Stimulated activated CD4-positive, alpha-beta T cell treated with anti-CD3 and anti-CD28 coated beads, TNF-alpha, amount 100 ng/mL, for 24 hours (primary cell): ENCODE measurements at regions not wholly inside any gene's neighbourhood (a gene's known extent, or its start where the extent isn't known, plus 50 kb on each side); places are given as distances from the start of the nearest gene placed in this dataset.

ENCODE experiments used
- DNase-seq, 3 experiments: peaks; one replicate each; pipeline ENCODE4 v3.0.0-alpha.2; 2020; ENCODE audit warnings: low read depth in 3 of 3

GRCh38 chr1:37389327-37389726 lies 85.1 kb upstream of the ZC3H12A start:
- no peak for DNase-seq

DNA sequence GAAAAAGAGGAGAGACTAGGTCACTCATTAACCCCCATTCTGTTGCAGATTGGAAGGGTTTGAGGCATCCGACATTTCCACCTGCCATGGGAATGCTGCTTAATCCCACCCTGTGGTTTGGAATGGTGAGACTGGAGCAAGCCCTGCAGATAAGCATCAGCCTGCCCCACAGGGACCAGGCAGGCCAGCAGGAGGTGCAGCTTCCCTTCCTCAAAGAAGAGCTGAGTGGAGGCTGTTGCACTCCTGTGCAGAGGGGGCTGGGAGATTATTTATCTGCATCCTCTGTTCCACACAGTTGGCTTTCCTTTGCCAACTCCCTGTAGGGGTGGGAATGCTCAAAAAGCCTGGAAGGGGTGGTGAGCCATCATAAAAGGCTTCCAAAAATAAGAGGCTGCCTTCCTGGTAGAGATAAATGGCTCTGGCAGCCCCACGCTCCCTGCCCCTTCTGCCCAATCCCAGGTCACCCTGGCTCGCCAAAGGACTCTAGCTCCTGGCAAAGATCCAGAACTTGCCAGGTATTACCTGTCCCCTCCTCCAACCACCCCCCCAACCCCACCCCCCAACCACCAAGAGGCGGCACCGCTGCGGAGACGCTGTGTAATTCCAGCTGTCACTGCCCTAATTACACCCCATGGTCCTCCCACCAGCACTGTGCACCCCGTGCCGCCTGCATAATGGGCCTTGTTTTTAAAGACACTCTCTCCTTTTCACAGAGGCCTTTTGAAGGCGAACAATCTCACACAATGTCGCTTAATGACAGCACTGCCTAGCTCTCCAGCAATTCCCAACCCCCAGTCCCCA lies 83.0 kb upstream of the ZC3H12A start:
- no peak for DNase-seq

DNA sequence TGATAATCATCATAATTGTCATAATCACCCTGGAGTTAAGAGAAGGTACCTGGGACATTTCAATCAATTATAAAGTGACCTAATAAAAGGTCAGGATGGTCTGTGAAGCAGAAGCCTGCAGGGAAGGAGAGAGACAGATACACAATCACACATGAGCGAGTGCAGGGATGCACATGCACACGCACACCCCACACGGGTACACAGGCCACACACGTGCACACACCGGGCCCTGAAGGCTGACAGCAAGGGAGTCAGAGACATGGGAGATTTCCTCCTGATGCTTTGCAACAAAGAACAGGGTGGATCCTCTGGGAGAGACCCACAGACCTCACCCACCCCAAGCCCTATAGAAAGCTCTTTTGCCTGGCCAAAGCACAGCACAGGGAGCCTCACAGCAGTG lies 82.3 kb upstream of the ZC3H12A start:
- DNase-seq = no peak

DNA sequence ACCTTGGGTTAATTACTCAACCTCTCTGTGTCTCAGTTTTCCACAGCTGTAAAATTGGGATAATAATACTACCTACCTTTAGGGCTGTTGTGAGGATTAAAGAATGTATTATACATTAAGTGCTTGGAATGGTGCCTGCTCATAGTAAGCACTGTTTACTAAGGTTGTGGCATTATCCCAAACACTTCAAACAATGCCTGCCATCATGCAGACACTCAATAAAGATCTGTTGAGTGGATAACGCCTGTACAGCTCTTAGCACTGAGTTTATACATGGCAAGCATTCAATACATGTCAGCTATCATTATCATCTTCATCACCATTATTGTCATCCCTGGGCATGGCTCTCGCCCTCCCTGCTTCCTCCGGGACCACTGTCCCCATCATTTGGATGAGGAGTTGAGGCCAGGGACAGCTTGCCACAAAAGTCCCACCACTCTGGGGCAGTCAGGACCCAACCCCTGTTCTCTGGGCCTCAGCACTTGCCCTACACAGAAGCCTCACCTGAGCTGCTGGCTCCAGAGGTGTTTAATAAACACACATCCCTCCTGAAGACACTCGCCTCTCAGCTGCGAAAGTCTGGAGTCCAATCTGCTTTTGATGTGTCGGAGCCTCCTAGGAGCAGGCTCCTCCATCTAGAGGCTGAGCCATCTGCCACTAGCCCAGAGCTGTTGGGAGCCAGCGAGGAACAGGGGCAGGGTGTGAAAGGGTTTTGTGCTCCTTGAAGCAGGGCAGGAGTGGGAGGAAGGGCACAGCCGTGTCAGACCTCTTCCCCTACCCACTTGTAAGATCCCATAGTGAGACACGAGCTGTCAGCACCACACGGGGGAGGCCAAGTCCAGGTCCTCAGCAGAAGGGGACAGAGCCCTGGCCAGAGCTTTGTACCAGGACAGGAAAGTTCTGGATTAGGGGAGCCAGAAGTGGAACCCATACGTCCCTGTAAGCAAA lies 80.9 kb upstream of the ZC3H12A start:
- DNase-seq = no peak

- DNase-seq = no peak
Measured at GRCh38 chr1:37394574-37395464, 79.6 kb upstream of the ZC3H12A start.

- no peak for DNase-seq
Measured at GRCh38 chr1:37398096-37398495, 76.3 kb upstream of the ZC3H12A start.

DNA sequence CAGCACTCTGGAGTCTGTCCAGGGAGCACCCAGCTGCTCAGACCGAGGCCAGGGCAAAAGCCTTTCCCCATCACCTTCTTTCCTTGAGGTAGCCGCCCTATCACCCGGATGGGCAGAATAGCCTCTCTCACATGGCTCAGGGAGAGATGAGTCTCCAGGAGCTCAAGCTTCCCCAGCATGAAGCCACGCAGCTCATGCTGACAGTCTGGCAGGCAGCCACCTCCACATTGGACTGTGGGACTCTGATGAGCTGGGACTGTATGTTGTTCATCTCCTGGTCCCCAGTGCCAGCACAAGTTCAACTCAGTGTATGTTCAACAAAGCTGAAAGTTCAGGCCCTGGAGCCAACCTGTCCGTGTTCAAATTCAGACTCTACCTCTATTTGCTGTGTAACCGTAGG lies 75.2 kb upstream of the ZC3H12A start:
- no peak for DNase-seq

- DNase-seq = no peak
Measured at GRCh38 chr1:37399830-37400464, 74.4 kb upstream of the ZC3H12A start.

- DNase-seq = no peak
Measured at GRCh38 chr1:37400466-37401225, 73.7 kb upstream of the ZC3H12A start.

DNA sequence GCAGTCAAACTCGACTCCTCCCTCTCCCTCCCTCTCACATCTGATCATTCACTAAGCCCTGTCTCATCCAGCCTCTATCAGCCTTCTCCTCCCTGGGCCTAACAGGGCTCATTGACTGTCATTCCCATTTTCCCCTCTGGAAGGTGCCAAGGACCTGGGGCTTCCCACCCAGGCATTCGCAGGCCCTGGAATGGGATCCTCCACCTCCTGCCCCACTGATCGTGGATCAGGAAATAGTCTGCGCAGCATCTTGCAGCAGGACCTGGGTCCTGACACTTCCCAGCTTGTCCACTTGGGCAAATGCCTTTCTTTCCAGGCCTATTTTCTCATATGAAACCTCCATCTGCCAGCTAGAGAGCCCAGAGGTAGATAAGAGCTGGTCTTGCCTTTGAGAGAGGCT lies 71.2 kb upstream of the ZC3H12A start:
- no peak for DNase-seq

DNA sequence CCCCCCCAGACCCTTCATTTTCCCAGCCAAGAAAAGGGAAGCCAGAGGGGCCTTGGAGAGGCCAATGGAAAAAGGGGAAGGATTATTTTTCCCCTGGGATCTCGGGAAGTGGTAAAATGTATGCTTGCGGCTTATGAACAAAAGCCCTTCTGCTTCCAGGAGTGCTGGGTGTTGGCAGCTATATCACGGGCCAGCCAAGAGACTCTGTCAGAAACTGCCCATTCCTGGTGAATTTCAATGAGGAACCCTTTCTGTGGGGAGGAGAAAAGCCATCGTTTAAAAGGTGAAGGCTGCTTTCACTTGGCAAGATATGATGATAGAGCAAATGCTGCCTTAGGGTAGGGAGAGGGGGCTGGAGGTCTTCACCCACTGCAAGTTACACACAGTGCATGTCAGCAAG lies 69.7 kb upstream of the ZC3H12A start:
- no peak for DNase-seq

DNA sequence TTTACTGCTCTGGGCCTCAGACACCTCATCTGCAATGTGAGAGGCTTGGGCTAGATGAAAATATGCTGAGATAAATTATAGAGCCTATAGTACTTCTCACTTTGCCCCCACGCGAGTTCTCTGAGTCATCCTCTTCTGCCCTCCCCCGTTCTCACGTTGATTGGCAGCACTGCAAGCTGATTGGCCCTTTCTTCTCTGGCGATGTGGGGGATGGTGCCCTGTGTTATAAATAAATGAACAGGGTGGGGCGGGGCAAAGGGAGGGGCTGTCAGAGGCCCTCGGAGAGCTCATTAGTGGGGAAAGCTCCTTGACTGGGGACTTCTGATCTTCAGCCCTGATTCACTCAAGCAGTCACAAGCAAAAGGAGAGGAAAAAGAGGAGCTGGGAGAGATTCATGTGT lies 64.3 kb upstream of the ZC3H12A start:
- peak in 1 of 3 experiments; percentile 18 for DNase-seq

DNA sequence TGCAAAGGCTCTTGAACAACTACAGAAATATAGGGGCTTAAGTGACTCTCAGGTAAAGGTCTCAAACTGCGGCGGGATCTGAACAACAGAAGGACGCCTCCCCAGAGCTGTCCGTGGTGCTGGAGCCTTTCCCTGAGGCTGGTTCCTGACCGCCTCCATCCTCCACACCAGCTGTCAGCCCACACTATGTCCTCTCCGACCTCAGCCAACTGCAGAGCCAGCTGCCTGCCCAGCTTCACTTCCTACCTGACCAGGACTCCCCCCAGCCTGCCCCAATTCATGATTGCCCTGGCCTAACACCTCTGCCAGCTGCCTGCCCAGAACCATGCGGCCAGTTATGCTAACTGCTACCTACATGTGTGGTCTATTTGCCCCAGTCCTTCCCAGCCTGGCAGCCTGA lies 63.6 kb upstream of the ZC3H12A start:
- DNase-seq = no peak

DNA sequence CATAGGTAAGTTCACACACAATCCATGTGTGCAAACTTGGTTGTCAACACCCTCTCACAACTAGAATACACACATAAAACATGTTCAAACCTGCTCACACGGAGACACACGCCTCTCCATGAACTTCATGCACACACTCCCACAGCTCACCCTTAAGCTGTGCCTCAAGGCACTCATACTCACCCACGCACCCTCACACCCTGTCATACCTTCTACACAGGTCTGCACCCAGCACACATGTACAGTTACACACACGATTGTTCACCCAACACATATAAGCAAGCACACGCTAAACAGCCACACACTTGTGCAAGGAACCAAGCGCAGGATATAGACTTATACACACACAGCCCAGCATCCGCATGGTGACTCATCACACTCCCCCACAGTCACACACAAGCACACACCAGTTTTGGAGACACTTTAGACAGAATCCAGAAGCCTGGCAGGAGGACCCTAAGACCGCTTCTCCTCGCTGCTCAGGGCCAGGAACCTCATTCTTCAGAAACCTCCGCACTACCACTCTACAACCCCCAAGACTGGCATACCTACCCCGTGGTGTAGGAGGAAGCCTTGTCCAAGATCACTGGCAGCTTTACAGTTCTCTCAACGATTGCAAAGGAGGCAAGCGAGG lies 58.7 kb upstream of the ZC3H12A start:
- DNase-seq = no peak

DNA sequence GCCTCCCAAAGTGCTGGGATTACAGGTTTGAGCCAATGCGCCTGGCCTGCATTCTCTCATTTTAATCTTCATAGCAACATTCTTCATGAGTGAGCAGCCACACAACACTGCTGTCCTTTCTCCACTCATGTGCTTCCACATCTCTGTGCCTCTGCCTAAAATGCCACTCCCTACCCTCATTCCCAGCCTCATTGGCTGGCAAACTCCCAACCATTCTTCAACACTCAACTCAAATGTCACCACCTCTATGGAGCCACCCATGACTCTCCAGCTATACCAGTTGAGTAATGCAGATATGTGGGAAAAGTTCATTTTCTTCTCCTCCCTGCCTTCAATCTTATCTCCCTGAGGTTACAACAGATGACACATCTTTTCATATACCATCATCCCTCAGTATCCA lies 53.9 kb upstream of the ZC3H12A start:
- no peak for DNase-seq

DNA sequence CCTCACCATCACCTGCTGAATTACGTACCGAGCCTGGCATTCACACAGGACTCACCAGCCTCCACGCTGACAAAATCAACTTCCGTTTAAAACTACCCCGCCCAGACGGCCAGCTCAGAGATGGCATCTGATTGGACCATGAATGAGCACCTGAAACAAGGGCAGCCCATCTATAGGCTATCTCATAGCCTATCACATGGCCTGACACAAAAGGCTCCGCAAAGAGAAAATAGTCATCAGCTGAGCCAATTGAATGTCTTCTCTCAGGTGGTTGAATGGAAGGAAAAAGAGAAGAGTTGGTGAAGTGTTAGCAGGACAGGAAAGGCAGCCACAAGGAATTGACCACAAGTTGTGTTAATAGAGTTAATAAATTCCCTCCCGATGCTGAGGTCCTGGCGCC lies 50.6 kb upstream of the ZC3H12A start:
- DNase-seq = no peak

DNA sequence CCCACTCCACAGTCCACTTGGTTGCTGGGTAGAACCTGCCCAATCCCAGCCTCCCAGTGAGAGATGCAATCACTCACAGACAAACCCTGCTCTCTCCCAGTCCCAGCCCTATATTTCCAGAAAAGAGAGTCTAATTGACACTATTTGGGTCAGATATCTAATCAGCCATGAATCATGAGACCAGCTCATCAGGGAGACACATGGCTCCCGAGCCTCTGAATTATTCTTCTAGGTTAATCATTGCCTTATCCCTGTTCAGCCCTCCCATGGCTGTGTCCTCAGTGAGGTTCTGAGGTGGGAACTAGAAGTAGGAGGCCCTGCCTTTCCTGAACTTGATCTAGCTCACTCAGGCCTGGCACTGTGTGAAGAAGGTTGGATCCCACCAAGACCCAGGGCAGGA lies 49.9 kb upstream of the ZC3H12A start:
- no peak for DNase-seq
